ENCODE measurements at regions not wholly inside any gene's neighbourhood (a gene's known extent, or its start where the extent isn't known, plus 50 kb on each side); places are given as distances from the start of the nearest gene placed in this dataset.

DNA sequence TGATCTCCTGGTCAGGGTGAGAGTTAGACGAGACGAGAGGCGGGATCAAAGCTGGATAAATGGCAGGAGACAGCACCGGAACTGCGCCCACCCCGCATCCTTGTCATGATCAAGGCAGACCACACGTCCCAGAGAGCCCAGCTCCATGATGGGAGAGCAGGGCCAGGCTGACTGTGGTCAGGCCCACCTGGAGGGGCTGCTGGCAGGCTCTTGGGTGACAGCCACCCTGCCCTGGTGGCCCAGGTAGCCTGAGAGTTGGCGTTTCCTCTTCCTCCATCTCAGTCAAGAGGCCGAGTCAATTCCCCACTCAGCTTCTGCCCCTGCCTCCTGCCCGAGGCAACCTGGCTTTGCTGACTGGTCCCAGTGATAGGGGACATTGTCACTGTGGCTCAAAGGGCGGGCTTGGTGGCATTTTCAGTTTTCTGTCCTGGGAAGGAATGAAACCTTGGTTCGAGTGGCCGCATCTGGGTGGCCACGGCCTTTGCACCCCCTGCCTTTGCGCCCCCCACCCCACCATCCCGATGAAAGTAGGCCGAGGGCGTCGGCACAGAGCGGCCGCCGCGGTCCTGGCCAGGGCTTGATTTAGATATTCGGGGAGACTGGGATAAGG lies 60.8 kb upstream of the PPARA start:
- ATAC-seq (no peak), DNase-seq (peak; percentile 22 to 54)
- Histone ChIP-seq H3K27ac (peak overlapping the region; percentile 98), H3K4me1 (peaks cover 98% of the 10 kb centered on the region), H3K27me3 (ENCODE audit: insufficient read depth in 3 of 3, low read length in 2 of 3) (no peaks in the 10 kb centered on the region), H3K9me3 (no peaks in the 10 kb centered on the region), H3K4me3 (peak overlapping the region; percentile 48), H3K36me3 (ENCODE audit: insufficient read depth in 1 of 2, low read depth in 1 of 2) (peaks cover 0 to 16% of the 10 kb centered on the region in 2 donors)
- intact Hi-C loops (cut with DNase I) = loop anchor here (1.0 to 2.0 kb wide), 2 partner anchors 15 to 18 kb away; no protein-coding TSS in a partner anchor
- TF ChIP-seq, protein P1, sequence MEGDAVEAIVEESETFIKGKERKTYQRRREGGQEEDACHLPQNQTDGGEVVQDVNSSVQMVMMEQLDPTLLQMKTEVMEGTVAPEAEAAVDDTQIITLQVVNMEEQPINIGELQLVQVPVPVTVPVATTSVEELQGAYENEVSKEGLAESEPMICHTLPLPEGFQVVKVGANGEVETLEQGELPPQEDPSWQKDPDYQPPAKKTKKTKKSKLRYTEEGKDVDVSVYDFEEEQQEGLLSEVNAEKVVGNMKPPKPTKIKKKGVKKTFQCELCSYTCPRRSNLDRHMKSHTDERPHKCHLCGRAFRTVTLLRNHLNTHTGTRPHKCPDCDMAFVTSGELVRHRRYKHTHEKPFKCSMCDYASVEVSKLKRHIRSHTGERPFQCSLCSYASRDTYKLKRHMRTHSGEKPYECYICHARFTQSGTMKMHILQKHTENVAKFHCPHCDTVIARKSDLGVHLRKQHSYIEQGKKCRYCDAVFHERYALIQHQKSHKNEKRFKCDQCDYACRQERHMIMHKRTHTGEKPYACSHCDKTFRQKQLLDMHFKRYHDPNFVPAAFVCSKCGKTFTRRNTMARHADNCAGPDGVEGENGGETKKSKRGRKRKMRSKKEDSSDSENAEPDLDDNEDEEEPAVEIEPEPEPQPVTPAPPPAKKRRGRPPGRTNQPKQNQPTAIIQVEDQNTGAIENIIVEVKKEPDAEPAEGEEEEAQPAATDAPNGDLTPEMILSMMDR (IDR thresholded peaks at IDR 0.05) = no peak
- 28 to 47% (median 29%) methylated on average over 24 of the region's 24 CpGs for WGBS, 3 donors

DNA sequence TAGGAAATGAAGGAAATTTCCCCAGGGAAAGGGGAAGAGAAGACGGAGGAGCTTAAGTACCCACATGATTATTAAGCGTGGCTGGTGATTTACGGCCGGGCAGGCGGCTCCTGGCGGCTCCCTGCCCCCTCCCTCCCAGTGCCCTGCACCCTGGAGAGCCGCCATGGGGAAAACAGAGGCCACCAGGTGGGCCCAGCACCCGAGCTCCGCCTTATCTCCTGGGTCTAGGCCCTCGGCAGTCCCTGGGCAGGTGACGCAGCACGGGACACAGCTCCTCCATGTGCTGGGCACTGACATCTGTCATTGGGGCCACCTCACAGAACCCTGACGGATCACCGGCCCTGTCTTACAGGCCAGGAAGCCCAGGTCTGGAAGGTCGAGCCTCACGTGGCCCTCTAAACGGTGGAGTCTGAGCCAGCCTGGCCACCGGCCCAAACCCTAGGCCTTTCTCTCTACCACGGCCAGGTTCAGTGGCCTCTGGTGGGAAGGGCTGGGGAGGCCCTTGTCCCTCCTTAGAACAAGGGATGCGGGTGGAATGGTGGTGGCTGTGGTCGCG lies 60.2 kb upstream of the PPARA start:
- DNase-seq = peak; percentile 69 to 90
- TF ChIP-seq, protein P1 (IDR thresholded peaks at IDR 0.05) = no peak
- Histone ChIP-seq H3K9me3 (no peaks in the 10 kb centered on the region), H3K27me3 (ENCODE audit: insufficient read depth in 3 of 3, low read length in 2 of 3) (no peaks in the 10 kb centered on the region), H3K4me1 (peaks cover 98% of the 10 kb centered on the region), H3K36me3 (ENCODE audit: insufficient read depth in 1 of 2, low read depth in 1 of 2) (peaks cover 0 to 16% of the 10 kb centered on the region in 2 donors), H3K27ac (peak overlapping the region; percentile 98), H3K4me3 (peak overlapping the region; percentile 48)
- WGBS, 3 donors = 11 to 18% (median 15%) methylated on average over 21 to 22 of the region's 22 CpGs
- ATAC-seq = peak; percentile 51 to 64 (median 58)
- intact Hi-C loops (cut with DNase I) = loop anchor here (1.0 to 2.0 kb wide), 2 partner anchors 15 to 17 kb away; no protein-coding TSS in a partner anchor

DNA sequence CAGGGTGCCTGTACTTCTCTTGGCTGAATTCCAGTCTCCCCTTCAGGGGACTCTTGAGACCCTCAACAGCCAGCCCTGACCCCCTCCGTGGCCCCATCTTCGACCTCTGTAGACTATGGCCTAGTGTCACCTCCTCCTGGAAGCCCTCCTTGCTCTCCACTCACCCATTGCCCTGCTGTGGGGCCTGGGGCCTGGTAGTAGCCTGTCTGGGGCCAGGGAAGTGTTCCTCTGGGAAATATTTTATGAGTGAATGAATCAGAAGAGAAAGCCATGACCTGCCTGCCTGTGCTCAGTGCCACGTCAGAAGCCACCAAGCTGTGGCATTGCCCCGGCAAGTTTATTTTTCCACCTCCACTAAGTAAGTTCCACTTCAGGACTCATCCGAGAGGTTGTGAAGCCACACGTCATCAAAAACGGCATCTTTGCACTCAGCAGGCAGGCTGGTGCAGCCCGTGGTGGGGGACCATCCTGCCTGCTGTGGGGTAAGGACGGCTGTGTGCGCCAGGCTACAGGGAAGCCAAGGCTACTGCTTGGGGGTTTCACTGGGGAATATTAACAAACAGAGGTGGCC lies 59.6 kb upstream of the PPARA start:
- TF ChIP-seq, protein P1 (IDR thresholded peaks at IDR 0.05) = no peak
- intact Hi-C loops (cut with DNase I) = loop anchor here (1.0 to 2.0 kb wide), 2 partner anchors 14 to 17 kb away; no protein-coding TSS in a partner anchor
- Histone ChIP-seq H3K9me3 (no peaks in the 10 kb centered on the region), H3K27me3 (ENCODE audit: insufficient read depth in 3 of 3, low read length in 2 of 3) (no peaks in the 10 kb centered on the region), H3K4me3 (peak overlapping the region; percentile 48), H3K27ac (peak overlapping the region; percentile 98), H3K36me3 (ENCODE audit: insufficient read depth in 1 of 2, low read depth in 1 of 2) (peaks cover 0 to 16% of the 10 kb centered on the region in 2 donors), H3K4me1 (peaks cover 92% of the 10 kb centered on the region)
- DNase-seq (peak; percentile 37 to 53), ATAC-seq (peak in 3 of 4 donors; percentile 2 to 11 (median 10))
- WGBS, 3 donors = 48 to 66% (median 56%) methylated on average over 10 of the region's 10 CpGs

DNA sequence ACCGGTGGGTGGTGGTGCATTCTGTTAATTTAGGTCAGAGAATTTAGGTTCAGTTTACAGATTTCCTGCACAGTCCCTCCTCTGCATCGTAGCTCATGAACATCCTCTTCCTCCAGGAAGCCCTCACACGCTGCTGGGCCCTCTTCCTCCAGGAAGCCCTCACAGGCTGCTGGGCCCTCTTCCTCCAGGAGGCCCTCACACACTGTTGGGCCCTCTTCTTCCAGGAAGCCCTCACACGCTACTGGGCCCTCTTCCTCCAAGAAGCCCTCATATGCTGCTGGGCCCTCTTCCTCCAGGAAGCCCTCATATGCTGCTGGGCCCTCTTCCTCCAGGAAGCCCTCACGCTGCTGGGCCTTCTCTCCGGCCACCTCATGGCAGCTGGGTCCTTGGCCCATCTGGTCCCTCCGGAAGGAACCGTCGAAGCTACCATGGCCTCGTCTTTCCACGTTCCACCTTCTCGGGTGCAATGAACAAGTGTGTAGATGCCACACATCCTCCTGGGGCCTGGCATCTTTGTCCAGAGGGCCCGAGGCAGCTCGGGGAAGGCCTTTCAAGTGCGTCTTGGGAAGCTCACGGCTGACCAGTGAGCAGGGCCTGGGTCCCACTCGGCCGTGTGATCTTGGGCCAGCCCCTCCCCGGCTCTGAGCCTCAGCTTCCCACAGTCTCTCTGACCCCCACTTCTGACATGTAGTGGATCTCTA lies 58.9 kb upstream of the PPARA start:
- H3K36me3 ChIP-seq (ENCODE audit: insufficient read depth in 1 of 2, low read depth in 1 of 2) = peaks cover 0 to 13% of the 10 kb centered on the region in 2 donors
- TF ChIP-seq, protein P1 (IDR thresholded peaks at IDR 0.05) = no peak
- H3K4me1 ChIP-seq = peaks cover 92% of the 10 kb centered on the region
- DNase-seq (peak; percentile 11 to 38), ATAC-seq (no peak)
- no peaks in the 10 kb centered on the region for H3K9me3 ChIP-seq
- H3K27ac ChIP-seq = peak overlapping the region; percentile 98
- no peaks in the 10 kb centered on the region for H3K27me3 ChIP-seq (ENCODE audit: insufficient read depth in 3 of 3, low read length in 2 of 3)
- 57 to 73% (median 63%) methylated on average over 19 of the region's 19 CpGs for WGBS, 3 donors
- intact Hi-C loops (cut with DNase I) = loop anchor here in 1 of 2 donors (2.0 kb wide), 1 partner anchor 13 kb away; no protein-coding TSS in a partner anchor
- H3K4me3 ChIP-seq = no peak overlapping the region

All from psoas muscle (tissue), 7 donors.